HG03108 (cell line): ENCODE measurements at regions not wholly inside any gene's neighbourhood (a gene's known extent, or its start where the extent isn't known, plus 50 kb on each side); places are given as distances from the start of the nearest gene placed in this dataset.
"Not testable (repeated sequence)": the region's sequence is repeated elsewhere in the genome, so short reads cannot be mapped to it uniquely, and the experiment has no call there.

ENCODE experiments used
- ATAC-seq: cut with Tn5 transposase; IDR thresholded peaks from one replicate; pipeline ENCODE4 v1.9.1; 2021; ENCODE audit warnings: moderate library complexity; ENCODE audit not compliant: unreplicated experiment

- ATAC-seq = no peak
These were observed 339.5 kb upstream of the GCFC2 start for GRCh38 chr2:76050196-76050595.

- ATAC-seq = no peak
These were observed 334.0 kb upstream of the GCFC2 start for GRCh38 chr2:76044701-76045100.

- ATAC-seq = no peak
These were observed 328.8 kb upstream of the GCFC2 start for GRCh38 chr2:76039505-76039904.

- no peak for ATAC-seq
These were observed 317.0 kb upstream of the GCFC2 start for GRCh38 chr2:76027761-76028160.

GRCh38 chr2:76019128-76019527 is 308.4 kb upstream of the GCFC2 start:
- no peak for ATAC-seq

- no peak for ATAC-seq
These were observed 298.8 kb upstream of the GCFC2 start for GRCh38 chr2:76009484-76009883.

GRCh38 chr2:76008001-76008702 is 297.4 kb upstream of the GCFC2 start:
- ATAC-seq = no peak

- ATAC-seq = no peak
These were observed 289.7 kb upstream of the GCFC2 start for GRCh38 chr2:76000425-76000824.

GRCh38 chr2:75998451-75998850 is 287.7 kb upstream of the GCFC2 start:
- no peak for ATAC-seq

- no peak for ATAC-seq
These were observed 284.0 kb upstream of the GCFC2 start for GRCh38 chr2:75994759-75995158.

- ATAC-seq = not testable (repeated sequence)
These were observed 277.9 kb upstream of the GCFC2 start for GRCh38 chr2:75988622-75989021.

GRCh38 chr2:75986617-75987016 is 275.9 kb upstream of the GCFC2 start:
- no peak for ATAC-seq

GRCh38 chr2:75982719-75983118 is 272.0 kb upstream of the GCFC2 start:
- ATAC-seq = no peak

GRCh38 chr2:75964646-75965045 is 253.9 kb upstream of the GCFC2 start:
- no peak for ATAC-seq

- ATAC-seq = no peak
These were observed 249.8 kb upstream of the GCFC2 start for GRCh38 chr2:75960472-75961009.

- no peak for ATAC-seq
These were observed 249.2 kb upstream of the GCFC2 start for GRCh38 chr2:75959724-75960471.

- ATAC-seq = no peak
These were observed 244.0 kb upstream of the GCFC2 start for GRCh38 chr2:75954761-75955160.

- no peak for ATAC-seq
These were observed 241.5 kb upstream of the GCFC2 start for GRCh38 chr2:75952173-75952572.

- no peak for ATAC-seq
These were observed 238.8 kb upstream of the GCFC2 start for GRCh38 chr2:75949385-75950030.

- ATAC-seq = no peak
These were observed 225.6 kb upstream of the GCFC2 start for GRCh38 chr2:75936311-75936710.

- no peak for ATAC-seq
These were observed 222.3 kb upstream of the GCFC2 start for GRCh38 chr2:75932996-75933395.

- ATAC-seq = no peak
These were observed 217.4 kb upstream of the GCFC2 start for GRCh38 chr2:75928093-75928492.
